PC-3 (cell line): ENCODE measurements at regions not wholly inside any gene's neighbourhood (a gene's known extent, or its start where the extent isn't known, plus 50 kb on each side); places are given as distances from the start of the nearest gene placed in this dataset.

Experiments used
- ATAC-seq: fragments of 200-7000 bp; cut with Tn5 transposase; 2 replicates; pipeline ENCODE4 v1.9.1; 2020; ENCODE audit warnings: mild to moderate bottlenecking, moderate library complexity
- BruUV-seq: library from RNA; stranded (reverse); fragments of 400-500 nt; replicated peaks from 2 replicates; lab custom pipeline; 2021; lab: Mats Ljungman, UMichigan
- CTCF ChIA-PET: fragments of 300-600 bp; sonication (Branson Sonifier 250); formaldehyde crosslinking; loops from one replicate; lab custom pipeline; 2022; ENCODE audit warnings: antibody characterized with exemption; lab: Charles Lee
- POLR2A ChIA-PET: fragments of 300-600 bp; sonication (Branson Sonifier 250); formaldehyde crosslinking; loops from one replicate; lab custom pipeline; 2022; ENCODE audit warnings: antibody characterized with exemption; ENCODE audit not compliant: unreplicated experiment; lab: Charles Lee
- DNase-seq: peaks from one replicate; pipeline ENCODE4 v3.0.0-alpha.2; 2015
- H2AFZ ChIP-seq: fragments of 300-600 bp; sonication (generic); 2 replicates; pipeline ENCODE4 v1.6.0; 2016; ENCODE audit warnings: antibody characterized with exemption, low read length
- H3F3A ChIP-seq: fragments of 300-600 bp; sonication (generic); one replicate; pipeline ENCODE4 v1.6.0; 2017; ENCODE audit warnings: antibody characterized with exemption, low read length, control low read depth, mild to moderate bottlenecking; ENCODE audit not compliant: unreplicated experiment
- H3K27ac ChIP-seq: fragments of 300-600 bp; sonication (generic); 2 replicates; pipeline ENCODE4 v1.5.1; 2016; ENCODE audit warnings: mild to moderate bottlenecking, low read length
- H3K27me3 ChIP-seq: fragments of 300-600 bp; sonication (generic); 2 replicates; pipeline ENCODE4 v1.6.1; 2016; ENCODE audit warnings: low read length, mixed read lengths
- H3K36me3 ChIP-seq: fragments of 300-600 bp; sonication (generic); 2 replicates; pipeline ENCODE4 v1.6.1; 2016; ENCODE audit warnings: low read depth, mixed run types, low read length, mixed read lengths
- H3K4me1 ChIP-seq: fragments of 300-600 bp; sonication (generic); 2 replicates; pipeline ENCODE4 v1.5.1; 2016; ENCODE audit warnings: low read length; ENCODE audit not compliant: insufficient read depth
- H3K4me2 ChIP-seq: fragments of 300-600 bp; sonication (generic); 2 replicates; pipeline ENCODE4 v1.6.0; 2016; ENCODE audit warnings: low read length
- H3K4me3 ChIP-seq: fragments of 300-600 bp; sonication (generic); 2 replicates; pipeline ENCODE4 v1.5.1; 2016; ENCODE audit warnings: mild to moderate bottlenecking, low read length, mixed read lengths
- H3K79me2 ChIP-seq: fragments of 300-600 bp; sonication (generic); 2 replicates; pipeline ENCODE4 v1.6.1; 2017; ENCODE audit warnings: low read length, mixed read lengths
- H3K9ac ChIP-seq: fragments of 300-600 bp; sonication (generic); 2 replicates; pipeline ENCODE4 v1.6.0; 2016; ENCODE audit warnings: mild to moderate bottlenecking, low read length
- H3K9me2 ChIP-seq: fragments of 300-600 bp; sonication (generic); replicated peaks from 2 replicates; pipeline ENCODE4 v1.6.1; 2016; ENCODE audit warnings: mixed run types, low read length, mixed read lengths
- H3K9me3 ChIP-seq: fragments of 300-600 bp; sonication (generic); 2 replicates; pipeline ENCODE4 v1.6.1; 2016; ENCODE audit warnings: low read length, mixed read lengths
- H4K20me1 ChIP-seq: fragments of 300-600 bp; sonication (generic); 2 replicates; pipeline ENCODE4 v1.6.1; 2016; ENCODE audit warnings: low read length, mixed read lengths
- EZH2 ChIP-seq: fragments of 300-600 bp; sonication (generic); IDR thresholded peaks from one replicate; pipeline ENCODE4 v1.6.1; 2017; ENCODE audit warnings: antibody characterized with exemption, mild to moderate bottlenecking, low read length; ENCODE audit not compliant: unreplicated experiment
- EZH2phosphoT487 ChIP-seq: fragments of 300-600 bp; sonication (generic); IDR thresholded peaks from 2 replicates; pipeline ENCODE4 v1.6.1; 2018; ENCODE audit warnings: mild to moderate bottlenecking, antibody characterized with exemption, low read length, borderline replicate concordance
- intact Hi-C: fragments of 100-400 bp; cut with micrococcal nuclease; formaldehyde crosslinking; loops from 2 replicates; pipeline ENCODE4 v1.9.0; 2023
- TF ChIP-seq, protein P1 (sequence below): fragments of 300-600 bp; sonication (generic); conservative IDR thresholded peaks from 2 replicates; pipeline ENCODE4 v1.5.1; 2017; ENCODE audit warnings: antibody characterized with exemption, low read depth, mild to moderate bottlenecking, low read length

GRCh38 chr9:117927354-117927753 is 223.2 kb downstream of the TLR4 start:
- Histone ChIP-seq H3K4me2 (no peak overlapping the region), H4K20me1 (no peaks in the 10 kb centered on the region), H3K9me3 (0 out of 2 replicates have a peak, but pooled peaks cover 4% of the 10 kb centered on the region), H3F3A (no peaks in the 10 kb centered on the region), H3K27me3 (no peaks in the 10 kb centered on the region), H3K9ac (no peak overlapping the region), H3K79me2 (no peaks in the 10 kb centered on the region), H3K9me2 (no peaks in the 10 kb centered on the region), H2AFZ (no peak overlapping the region), H3K4me3 (no peak overlapping the region), H3K36me3 (no peaks in the 10 kb centered on the region), H3K4me1 (no peaks in the 10 kb centered on the region), H3K27ac (no peak overlapping the region)
- DNase-seq (no peak), ATAC-seq (no peak)
- POLR2A ChIA-PET, result no interaction called here
- TF ChIP-seq EZH2phosphoT487 (no peak), EZH2 (no peak)
- TF ChIP-seq, protein P1, sequence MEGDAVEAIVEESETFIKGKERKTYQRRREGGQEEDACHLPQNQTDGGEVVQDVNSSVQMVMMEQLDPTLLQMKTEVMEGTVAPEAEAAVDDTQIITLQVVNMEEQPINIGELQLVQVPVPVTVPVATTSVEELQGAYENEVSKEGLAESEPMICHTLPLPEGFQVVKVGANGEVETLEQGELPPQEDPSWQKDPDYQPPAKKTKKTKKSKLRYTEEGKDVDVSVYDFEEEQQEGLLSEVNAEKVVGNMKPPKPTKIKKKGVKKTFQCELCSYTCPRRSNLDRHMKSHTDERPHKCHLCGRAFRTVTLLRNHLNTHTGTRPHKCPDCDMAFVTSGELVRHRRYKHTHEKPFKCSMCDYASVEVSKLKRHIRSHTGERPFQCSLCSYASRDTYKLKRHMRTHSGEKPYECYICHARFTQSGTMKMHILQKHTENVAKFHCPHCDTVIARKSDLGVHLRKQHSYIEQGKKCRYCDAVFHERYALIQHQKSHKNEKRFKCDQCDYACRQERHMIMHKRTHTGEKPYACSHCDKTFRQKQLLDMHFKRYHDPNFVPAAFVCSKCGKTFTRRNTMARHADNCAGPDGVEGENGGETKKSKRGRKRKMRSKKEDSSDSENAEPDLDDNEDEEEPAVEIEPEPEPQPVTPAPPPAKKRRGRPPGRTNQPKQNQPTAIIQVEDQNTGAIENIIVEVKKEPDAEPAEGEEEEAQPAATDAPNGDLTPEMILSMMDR, result no peak
- CTCF ChIA-PET, result no interaction called here
- BruUV-seq, result no TSS peak
- intact Hi-C loops, result no loop called here

GRCh38 chr9:117929868-117930267 is 225.7 kb downstream of the TLR4 start:
- ChIA-PET POLR2A (no interaction called here), CTCF (no interaction called here)

DNA sequence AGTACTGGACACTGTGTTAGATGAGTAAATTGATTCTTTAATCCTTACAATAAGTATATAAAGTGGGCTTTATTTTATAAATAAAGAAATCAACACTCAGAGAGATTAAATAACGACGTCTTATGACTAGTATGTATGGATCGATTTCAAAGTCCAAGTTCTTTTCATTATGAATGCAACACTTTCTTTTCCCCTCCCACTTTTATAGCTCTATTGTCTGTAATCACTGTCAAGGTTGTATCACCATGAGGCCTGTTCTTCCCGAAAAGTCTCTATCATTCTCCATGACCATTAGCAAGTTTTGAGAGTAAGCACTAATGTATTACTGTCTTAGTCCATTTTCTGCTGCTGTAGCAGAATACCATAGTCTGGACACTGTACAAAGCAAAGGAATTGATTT is 228.4 kb downstream of the TLR4 start:
- DNase-seq (no peak), ATAC-seq (no peak)
- H3K9me2 ChIP-seq, result no peaks in the 10 kb centered on the region
- no peaks in the 10 kb centered on the region for H3K27me3 ChIP-seq
- no peak overlapping the region for H2AFZ ChIP-seq
- H3K4me1 ChIP-seq, result no peaks in the 10 kb centered on the region
- H3K4me3 ChIP-seq, result no peak overlapping the region
- intact Hi-C loops, result no loop called here
- no peak for TF ChIP-seq EZH2phosphoT487
- TF ChIP-seq, protein P1, result no peak
- TF ChIP-seq EZH2, result no peak
- BruUV-seq, result no TSS peak
- no peak overlapping the region for H3K9ac ChIP-seq
- H4K20me1 ChIP-seq, result no peaks in the 10 kb centered on the region
- H3K79me2 ChIP-seq, result no peaks in the 10 kb centered on the region
- H3K36me3 ChIP-seq, result no peaks in the 10 kb centered on the region
- CTCF ChIA-PET, result no interaction called here
- H3K27ac ChIP-seq, result no peak overlapping the region
- no peaks in the 10 kb centered on the region for H3F3A ChIP-seq
- POLR2A ChIA-PET, result no interaction called here
- no peak overlapping the region for H3K4me2 ChIP-seq
- 0 out of 2 replicates have a peak, but pooled peaks cover 4% of the 10 kb centered on the region for H3K9me3 ChIP-seq

More at GRCh38 chr9:117929868-117930267, 225.7 kb downstream of the TLR4 start:
- ATAC-seq, result no peak
- no TSS peak for BruUV-seq
- Histone ChIP-seq H3K9me3 (0 out of 2 replicates have a peak, but pooled peaks cover 4% of the 10 kb centered on the region), H2AFZ (no peak overlapping the region), H3K27me3 (no peaks in the 10 kb centered on the region), H3K4me1 (no peaks in the 10 kb centered on the region), H3K9ac (no peak overlapping the region), H3K27ac (no peak overlapping the region), H3F3A (no peaks in the 10 kb centered on the region), H3K4me3 (no peak overlapping the region), H3K9me2 (no peaks in the 10 kb centered on the region), H3K79me2 (no peaks in the 10 kb centered on the region), H3K4me2 (no peak overlapping the region), H4K20me1 (no peaks in the 10 kb centered on the region), H3K36me3 (no peaks in the 10 kb centered on the region)
- TF ChIP-seq, protein P1, result no peak
- TF ChIP-seq EZH2phosphoT487 (no peak), EZH2 (no peak)
- intact Hi-C loops, result no loop called here
- peak; percentile 2 for DNase-seq
